Kidney (tissue), 13 donors: ENCODE measurements at regions not wholly inside any gene's neighbourhood (a gene's known extent, or its start where the extent isn't known, plus 50 kb on each side); places are given as distances from the start of the nearest gene placed in this dataset.

Experiments used
- DNase-seq, 5 donors: peaks; one replicate each; pipeline ENCODE4 v3.0.0-alpha.2; 2013 to 2020
- FAIRE-seq: peaks from 2 replicates; lab custom pipeline; 2012; peaks lifted over from hg19 to GRCh38; lab: Jason Lieb, UNC
- H3K27ac ChIP-seq, 2 donors: one replicate each; pipeline ENCODE4 v1.7.0; 2013; ENCODE audit warnings: low read depth in 2 of 2, low read length in 2 of 2, inconsistent platforms in 1 of 2
- H3K27me3 ChIP-seq: one replicate; pipeline ENCODE4 v1.7.1; 2013; ENCODE audit warnings: low read length, inconsistent platforms; ENCODE audit not compliant: control insufficient read depth, insufficient read depth
- H3K36me3 ChIP-seq, 3 donors: one replicate each; pipeline versions ENCODE4 v1.7.0 to v1.7.1; 2013; ENCODE audit warnings: low read length in 3 of 3, control low read depth in 1 of 3, inconsistent platforms in 1 of 3; ENCODE audit not compliant: insufficient read depth in 3 of 3, control insufficient read depth in 2 of 3
- H3K4me1 ChIP-seq, 3 donors: one replicate each; pipeline versions ENCODE4 v1.7.0 to v1.7.1; 2013; ENCODE audit warnings: low read length in 3 of 3, inconsistent platforms in 1 of 3, low read depth in 1 of 3; ENCODE audit not compliant: control insufficient read depth in 2 of 3, insufficient read depth in 2 of 3
- H3K4me3 ChIP-seq, 3 donors: one replicate each; pipeline versions ENCODE4 v1.7.0 to v1.8.1; 2013; ENCODE audit warnings: low read length in 3 of 3, control low read depth in 1 of 3, inconsistent platforms in 1 of 3
- H3K9ac ChIP-seq, 3 donors: one replicate each; pipeline versions ENCODE4 v1.7.0 to v1.7.1; 2013; ENCODE audit warnings: low read length in 3 of 3, control low read depth in 1 of 3, inconsistent platforms in 1 of 3
- H3K9me3 ChIP-seq, 3 donors: one replicate each; pipeline versions ENCODE4 v1.7.0 to v1.7.1; 2013; ENCODE audit warnings: low read length in 3 of 3, control low read depth in 1 of 3, inconsistent platforms in 1 of 3; ENCODE audit not compliant: control insufficient read depth in 2 of 3, insufficient read depth in 1 of 3
- intact Hi-C: fragments of 100-400 bp; cut with DNase I; formaldehyde crosslinking; loops from one replicate; pipeline ENCODE4 v1.11.1; 2022
- TF ChIP-seq, protein P1 (sequence below): IDR thresholded peaks from 3 replicates; pipeline ENCODE4 v1.5.1; 2012; ENCODE audit warnings: mild to moderate bottlenecking, moderate library complexity, borderline replicate concordance; ENCODE audit not compliant: insufficient read depth; ENCODE audit errors: extremely low read depth
- donor health status: control.
- donor health status: control.
- donor health status: control.
- donor health status: control.
- donor health status: control.
- donor health status: DM: yes; HTN: yes; CAD: no.
- donor health status: Normal renal cell carcinoma (clear cell type).

DNA sequence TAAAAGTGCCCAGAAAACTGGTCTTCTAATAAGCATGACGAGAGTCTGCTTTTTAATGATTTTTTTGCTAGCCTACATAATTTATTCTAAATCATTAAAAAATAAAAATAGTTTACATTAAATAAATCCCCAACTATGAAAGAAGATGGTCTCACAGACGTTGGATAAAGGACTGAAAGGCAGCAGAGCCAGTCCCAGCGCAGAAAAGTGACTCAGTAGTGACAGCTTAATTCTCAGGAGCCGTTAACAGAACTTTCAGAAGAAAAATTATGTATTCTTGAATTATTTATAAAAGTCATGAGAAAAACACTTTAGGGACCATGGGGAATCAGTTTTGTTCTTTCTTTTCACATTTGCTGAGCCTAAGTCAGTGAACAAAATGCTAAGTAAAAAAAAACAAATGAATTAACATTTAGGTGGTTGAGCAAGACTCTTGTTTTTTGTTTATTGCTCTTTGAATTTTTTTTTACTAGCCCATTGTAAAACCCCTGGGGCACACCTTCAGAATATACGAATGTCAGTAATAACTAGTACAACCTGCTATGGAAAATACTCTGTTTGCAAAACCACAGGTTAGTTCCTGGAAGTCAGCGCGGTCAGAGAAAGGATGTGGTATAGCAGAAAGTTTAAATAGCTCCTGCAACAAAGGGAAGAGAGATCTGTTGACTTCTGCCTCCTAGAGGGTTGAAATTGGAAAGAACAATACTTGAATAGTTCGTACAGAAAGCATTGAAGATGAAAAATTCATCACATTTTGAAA lies 50.4 kb upstream of the CCDC160 start:
- DNase-seq, result no peak
- H3K27ac ChIP-seq, result no peak overlapping the region
- no peak overlapping the region for H3K9ac ChIP-seq
- H3K27me3 ChIP-seq, result no peaks in the 10 kb centered on the region
- H3K9me3 ChIP-seq, result no peaks in the 10 kb centered on the region
- FAIRE-seq, result peak; percentile 56
- H3K4me3 ChIP-seq, result no peak overlapping the region
- intact Hi-C loops, result no loop called here
- H3K4me1 ChIP-seq, result no peaks in the 10 kb centered on the region
- no peaks in the 10 kb centered on the region for H3K36me3 ChIP-seq
- TF ChIP-seq, protein P1, sequence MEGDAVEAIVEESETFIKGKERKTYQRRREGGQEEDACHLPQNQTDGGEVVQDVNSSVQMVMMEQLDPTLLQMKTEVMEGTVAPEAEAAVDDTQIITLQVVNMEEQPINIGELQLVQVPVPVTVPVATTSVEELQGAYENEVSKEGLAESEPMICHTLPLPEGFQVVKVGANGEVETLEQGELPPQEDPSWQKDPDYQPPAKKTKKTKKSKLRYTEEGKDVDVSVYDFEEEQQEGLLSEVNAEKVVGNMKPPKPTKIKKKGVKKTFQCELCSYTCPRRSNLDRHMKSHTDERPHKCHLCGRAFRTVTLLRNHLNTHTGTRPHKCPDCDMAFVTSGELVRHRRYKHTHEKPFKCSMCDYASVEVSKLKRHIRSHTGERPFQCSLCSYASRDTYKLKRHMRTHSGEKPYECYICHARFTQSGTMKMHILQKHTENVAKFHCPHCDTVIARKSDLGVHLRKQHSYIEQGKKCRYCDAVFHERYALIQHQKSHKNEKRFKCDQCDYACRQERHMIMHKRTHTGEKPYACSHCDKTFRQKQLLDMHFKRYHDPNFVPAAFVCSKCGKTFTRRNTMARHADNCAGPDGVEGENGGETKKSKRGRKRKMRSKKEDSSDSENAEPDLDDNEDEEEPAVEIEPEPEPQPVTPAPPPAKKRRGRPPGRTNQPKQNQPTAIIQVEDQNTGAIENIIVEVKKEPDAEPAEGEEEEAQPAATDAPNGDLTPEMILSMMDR, result no peak
